HG03460 (cell line): ENCODE measurements at regions not wholly inside any gene's neighbourhood (a gene's known extent, or its start where the extent isn't known, plus 50 kb on each side); places are given as distances from the start of the nearest gene placed in this dataset.
"Not testable (repeated sequence)": the region's sequence is repeated elsewhere in the genome, so short reads cannot be mapped to it uniquely, and the experiment has no call there.

Source experiments
- ATAC-seq: cut with Tn5 transposase; IDR thresholded peaks from one replicate; pipeline ENCODE4 v1.9.1; 2021; ENCODE audit not compliant: unreplicated experiment

DNA sequence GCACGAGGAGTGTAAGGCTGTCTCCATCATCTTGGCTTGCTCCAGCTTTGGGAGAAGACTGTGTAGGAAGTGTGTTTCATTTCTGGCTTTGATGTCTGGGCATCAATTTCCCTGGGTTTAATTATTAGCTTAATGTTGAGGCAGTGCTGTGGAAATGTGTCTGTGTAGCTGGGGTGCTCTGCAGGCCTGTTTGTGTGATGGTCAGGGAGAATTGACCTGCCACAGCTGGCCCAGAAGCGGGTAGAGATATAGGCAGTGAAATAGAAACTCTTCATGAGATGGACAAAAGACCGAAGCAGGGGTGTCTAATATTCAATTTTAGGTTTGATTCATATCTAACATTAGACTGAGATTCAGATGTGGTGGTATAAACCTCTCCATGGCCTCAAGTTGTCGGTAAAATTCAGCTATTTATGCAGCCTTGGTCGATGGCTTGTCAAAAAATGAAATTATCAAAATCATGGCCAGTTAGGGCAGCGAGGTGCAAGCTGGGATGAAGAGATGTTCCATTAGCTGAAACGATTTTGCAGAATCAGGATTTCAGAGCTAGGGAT lies 95.3 kb upstream of the SNX9 start:
- ATAC-seq, result no peak

DNA sequence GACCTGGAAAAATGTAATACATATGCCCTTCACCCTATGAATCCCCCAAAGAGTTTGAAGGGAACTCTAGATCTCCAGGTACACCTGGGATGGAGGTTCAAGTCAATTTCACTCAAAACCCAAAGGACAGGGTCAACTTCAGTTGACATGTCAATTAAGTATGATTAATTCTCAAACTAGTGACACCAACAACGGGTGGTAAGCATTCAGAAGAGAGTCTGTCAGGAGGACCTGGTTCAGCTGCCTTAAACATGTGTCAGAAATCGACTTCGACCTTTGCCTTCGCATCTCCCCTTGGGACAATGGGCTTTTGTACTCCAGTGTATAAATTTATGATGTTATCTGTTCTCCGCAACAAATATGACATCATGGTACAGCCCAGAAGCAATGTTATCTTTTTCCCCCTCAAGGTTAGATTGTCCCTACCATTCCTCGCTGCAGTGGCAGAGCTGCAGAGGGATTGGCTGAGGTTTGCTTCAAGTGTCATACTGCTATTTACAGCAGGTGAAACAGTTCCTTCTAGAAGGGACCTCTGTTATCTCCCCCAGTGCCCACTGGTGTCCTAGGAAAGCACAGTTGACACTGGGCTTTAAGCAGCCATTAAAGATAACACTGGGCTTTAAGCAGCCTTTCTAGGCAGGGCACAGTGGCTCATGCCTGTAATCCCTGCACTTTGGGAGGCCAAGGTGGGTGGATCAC lies 94.7 kb upstream of the SNX9 start:
- no peak for ATAC-seq

DNA sequence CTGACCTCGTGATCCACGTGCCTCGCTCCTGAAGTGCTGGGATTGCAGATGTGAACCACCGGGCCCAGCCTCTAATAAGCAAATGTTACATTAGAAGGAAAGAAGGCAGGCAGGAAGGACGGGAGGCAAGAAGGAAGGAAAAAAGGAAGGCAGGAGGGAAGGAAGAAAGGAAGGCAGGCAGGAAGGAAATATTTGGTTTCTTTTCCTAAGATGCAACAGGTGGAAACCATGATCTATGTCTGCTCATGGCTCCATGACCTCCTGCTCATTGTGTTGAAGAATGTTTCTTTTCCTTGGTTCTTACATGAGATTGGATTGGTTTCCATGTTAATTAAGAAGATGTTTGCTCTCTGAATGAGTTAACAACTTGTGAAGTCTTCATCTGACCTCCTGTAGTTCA lies 91.8 kb upstream of the SNX9 start:
- ATAC-seq, result no peak

DNA sequence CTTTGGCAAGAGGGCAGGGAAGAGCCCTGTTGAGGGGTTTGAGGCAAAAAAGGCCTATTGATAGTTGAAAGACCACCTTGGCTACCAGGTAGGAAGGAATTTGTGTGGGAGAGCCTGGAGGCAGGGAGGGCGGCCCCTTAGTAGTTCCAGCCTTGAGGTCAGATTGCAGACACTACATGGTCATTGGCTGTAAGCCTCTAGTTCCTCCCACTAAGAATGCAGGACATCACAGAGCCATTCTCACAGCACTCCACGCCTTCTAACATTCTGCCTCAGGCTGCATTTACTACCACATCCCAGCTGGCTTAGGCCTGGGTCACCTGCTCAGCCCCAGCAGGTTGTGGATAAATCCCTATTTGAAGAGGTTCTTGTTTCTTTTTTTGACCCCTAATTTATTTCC lies 91.0 kb upstream of the SNX9 start:
- no peak for ATAC-seq

DNA sequence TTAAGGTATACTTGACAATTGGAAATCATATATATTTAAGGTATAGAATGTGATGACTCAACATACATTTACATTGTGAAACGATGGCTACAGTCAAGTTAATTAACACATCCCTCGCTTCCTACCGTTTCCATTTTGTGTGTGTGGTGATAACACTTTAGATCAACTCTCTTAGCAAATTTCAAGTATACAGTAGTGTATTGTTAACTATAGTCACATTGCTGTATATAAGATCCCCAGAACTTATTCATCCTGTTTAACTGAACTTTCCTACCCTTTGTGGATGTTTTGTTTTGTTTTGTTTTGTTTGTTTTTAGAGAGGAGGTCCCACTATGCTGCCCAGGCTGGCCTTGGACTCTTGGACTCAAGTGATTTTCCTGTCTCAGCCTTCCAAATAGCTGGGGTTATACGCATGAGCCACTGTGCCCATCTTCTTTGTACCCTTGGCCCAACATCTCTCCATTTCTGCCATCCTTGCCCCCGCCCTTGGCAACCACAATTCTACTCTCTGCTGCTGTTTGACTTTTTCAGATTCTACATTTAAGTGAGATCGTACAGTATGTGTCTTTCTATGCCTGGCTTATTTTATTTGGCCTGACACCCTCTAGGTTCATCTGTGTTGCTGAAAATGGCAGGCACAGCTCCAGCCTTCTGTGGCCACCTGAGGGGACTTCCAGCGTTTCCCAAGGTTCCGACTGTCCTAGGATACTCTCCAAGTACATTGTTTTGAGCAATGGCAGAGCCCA lies 90.5 kb upstream of the SNX9 start:
- ATAC-seq, result no peak

DNA sequence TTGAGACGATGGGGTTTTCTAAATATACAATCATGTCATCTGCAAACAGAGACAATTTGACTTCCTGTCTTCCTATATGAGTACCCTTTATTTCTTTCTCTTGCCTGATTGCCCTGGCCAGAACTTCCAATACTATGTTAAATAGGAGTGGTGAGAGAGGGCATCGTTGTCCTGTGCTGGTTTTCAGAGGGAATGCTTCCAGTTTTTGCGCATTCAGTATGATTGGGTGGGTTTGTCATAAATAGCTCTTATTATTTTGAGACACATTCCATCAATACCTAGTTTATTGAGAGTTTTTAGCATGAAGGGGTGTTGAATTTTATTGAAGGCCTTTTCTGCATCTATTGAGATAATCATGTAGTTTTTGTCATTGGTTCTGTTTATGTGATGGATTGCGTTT lies 86.5 kb upstream of the SNX9 start:
- not testable (repeated sequence) for ATAC-seq

DNA sequence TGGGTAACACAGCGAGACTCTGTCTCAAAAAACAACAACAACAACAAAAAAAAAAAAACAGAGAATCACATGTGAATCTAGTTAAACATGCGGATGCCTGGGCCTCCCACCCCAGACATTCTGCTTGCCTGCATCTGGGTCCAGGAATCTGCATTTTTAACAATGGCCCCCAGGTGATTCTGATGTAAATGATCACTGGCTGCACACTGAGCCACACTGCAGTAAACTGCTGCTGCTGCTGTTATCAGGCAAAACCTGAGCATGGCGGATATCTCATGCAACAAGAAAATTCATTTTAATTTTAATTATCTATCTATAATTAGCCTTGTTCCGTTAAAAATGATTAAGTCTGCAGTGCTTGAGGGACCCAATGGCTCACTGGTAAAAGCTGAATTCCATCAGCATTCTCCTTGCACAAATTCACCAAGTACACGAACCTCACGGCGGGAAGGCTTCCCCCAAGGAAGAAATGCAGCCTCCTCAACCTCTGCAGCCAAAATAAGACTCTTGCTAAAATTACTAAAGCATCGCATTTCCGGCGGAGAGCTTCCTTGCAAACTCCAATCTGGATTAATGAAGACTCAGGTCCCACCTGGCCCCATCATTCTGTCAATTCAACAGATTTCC lies 81.6 kb upstream of the SNX9 start:
- ATAC-seq, result no peak

DNA sequence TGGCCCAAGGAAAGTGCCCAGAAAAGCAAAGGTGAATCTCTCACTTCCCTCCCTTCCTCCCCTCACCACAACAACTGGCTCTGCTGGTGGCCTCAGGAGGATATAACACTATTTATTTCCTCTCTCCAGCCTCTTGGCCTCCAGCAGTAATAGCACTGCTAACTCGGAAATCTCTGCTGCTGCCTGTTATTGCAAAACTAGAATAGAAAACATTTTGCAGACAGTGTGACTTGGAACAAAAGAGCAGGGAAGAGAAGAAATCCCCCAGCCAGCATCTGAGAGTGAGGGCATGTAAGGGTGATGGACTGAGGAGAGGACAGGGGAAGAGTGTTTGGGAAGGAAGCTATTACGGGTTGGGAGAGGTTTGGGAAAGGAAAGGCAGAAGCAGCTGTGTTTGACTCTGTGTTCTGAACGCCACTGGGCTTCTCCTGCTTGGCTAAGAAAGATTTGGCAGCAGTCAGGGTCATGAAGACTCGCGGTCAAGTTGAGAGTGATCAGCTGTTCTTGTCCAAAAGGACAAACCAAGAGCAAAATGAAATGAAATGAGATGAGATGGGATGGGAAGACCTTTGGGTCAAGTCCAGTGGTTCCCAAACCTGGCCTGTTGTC lies 81.0 kb upstream of the SNX9 start:
- no peak for ATAC-seq

DNA sequence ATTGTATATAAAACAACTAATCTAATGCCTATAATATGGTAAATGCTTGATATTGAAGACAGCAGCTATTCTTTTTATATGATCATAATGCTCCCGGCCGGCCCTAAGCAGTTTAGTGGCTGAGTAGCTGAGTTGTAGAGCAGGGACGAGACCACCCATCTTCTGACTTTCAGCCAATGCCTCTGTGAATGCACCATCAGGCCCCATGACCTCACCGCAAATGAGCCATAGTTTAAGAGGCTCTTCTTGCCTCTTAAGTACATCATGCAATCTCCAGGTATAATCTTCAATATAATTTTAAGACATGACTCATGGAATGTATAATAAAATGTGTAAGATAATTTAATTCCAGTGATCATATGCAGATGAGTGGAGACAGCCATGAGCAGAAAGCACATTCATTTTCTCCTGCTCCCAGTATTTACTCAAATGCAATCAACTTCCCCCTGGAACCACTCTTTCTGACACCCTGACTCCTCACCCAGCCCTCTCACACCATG lies 78.9 kb upstream of the SNX9 start:
- no peak for ATAC-seq

DNA sequence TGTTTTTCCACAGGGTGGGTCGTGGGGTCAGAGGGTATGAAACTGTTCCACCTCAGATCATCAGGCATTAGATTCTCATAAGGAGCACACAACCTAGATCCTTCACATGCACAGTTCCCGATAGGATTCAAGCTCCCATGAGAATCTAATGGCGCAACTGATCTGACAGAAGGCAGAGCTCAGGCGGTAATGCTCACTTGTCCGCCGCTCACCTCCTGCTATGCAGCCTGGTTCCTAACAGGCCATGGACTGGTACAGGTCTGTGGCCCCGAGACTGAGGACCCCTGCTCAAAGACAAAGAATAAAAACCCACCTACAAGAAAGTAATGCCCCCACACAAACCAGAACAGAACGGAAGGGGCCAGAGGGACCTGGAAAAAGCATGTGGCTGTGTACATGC lies 76.1 kb upstream of the SNX9 start:
- no peak for ATAC-seq

DNA sequence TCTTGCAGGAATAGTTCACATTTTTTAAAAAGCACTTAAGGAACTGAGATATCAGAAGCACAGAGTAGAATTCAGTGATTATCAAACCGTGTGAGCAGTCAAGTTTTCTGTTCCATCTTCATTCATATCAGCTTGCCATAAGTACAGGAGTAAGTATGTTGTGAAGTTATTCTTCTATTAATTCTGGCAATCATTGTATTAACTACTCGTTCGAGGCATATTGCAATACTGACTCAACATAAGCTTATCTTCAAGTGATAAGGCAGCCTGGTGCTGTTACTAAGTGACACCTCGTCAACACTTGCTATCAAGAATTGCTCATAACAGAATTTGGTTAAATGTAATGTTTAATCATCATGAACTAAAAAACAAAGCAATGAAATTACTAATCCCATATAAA lies 75.7 kb upstream of the SNX9 start:
- ATAC-seq, result no peak

DNA sequence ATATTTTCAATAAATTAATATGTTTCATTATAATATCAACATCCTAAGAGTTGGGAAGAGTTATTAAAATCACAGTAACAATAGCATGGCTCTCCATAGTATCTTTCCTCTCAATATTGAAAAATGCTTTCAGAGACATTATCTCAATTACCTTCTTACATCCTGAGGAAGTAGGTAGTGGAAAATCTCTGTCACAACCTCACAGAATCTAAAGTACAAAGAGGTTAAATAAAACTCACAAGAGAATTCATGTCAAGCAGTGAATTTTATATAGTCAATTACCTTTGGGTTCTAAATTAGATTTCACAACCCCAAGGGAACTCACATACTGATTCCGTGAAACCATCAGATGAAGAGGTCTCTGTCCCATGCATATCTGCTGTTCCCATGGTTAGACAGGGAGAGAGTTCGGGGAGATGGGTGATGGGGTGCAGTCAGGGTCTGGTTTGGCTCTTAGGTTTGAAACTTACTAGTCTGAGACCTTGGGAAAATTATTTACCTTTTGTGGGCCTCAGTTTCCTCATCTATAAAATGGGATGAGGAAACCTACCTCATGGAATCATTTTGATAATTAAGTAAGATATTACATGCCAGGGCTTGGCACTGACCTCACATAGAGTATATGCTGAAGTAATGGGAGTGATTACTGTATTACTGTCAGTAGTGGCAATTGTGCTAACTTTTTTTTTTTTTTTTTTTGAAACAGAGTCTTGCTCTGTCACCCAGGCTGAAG lies 74.0 kb upstream of the SNX9 start:
- no peak for ATAC-seq

DNA sequence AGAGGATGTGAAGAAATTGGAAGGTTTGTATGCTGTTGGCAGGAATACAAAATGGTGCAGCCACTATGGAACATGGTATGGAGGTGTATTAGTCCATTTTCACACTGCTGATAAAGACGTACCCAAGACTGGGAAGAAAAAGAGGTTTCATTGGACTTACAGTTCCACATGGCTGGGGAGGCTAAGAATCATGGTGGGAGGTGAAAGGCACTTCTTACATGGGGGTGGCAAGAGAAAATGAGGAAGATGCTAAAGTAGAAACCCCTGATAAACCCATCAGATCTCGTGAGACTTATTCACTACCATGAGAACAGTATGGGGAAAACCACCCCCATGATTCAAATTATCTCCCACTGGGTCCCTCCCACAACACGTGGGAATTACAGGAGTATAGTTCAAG lies 72.1 kb upstream of the SNX9 start:
- not testable (repeated sequence) for ATAC-seq

DNA sequence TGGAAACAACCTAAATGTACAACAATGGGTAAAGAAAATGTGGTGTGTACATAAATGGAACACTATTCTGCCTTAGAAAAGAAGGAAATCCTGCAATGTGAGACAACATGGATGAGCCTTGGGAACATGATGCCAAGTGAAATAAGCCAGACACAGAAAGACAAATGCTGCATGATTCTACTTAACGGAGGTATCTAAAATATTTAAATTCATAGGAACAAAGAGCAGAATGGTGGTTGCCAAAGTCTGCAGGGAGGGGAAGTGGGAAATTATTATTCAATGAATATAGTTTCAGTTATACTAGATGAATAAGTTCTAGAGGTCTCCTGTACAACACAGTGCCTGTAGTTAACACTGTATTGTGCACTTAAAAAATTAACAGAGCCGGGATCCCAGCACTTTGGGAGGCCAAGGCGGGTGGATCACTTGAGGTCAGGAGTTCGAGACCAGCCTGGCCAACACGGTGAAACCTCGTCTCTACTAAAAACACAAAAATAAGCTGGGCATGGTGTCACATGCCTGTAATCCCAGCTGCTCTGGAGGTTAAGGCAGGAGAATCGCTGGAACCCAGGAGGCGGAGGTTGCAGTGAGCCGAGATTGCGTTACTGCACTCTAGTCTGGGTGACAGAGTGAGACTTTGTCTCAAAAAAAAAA lies 71.4 kb upstream of the SNX9 start:
- no peak for ATAC-seq

DNA sequence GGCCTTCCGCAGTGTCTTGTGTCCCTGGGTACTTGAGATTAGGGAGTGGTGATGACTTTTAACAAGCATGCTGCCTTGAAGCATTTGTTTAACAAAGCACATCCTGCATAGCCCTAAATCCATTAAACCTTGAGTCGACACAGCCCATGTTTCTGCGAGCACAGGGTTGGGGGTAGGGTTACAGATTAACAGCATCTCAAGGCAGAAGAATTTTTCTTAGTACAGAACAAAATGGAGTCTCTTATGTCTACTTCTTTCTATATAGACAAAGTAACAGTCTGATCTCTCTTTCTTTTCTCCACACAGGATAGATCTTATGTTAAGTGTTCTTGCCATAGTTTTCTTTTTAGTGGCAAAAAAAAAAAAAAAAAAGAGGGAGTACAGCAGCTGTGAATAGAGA lies 70.2 kb upstream of the SNX9 start:
- not testable (repeated sequence) for ATAC-seq

DNA sequence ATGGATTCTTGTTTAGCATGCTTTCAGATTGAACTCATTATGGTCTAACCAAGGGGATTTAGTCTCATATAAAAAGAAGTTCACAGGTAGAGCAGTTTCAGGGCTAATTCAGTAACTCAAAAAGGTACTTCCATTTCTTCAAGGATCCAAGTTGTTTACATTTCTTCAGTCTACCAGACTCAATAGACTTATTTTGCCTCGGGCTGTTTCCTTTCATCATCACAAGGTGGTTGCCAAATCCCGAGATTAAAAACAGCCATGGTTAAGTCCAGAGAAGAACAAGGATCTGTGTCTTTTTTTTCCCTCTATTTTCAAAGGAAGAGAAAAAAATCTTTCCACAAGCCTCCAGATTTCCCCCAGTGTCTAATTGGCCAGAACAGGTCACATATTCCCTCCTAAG lies 69.8 kb upstream of the SNX9 start:
- no peak for ATAC-seq

DNA sequence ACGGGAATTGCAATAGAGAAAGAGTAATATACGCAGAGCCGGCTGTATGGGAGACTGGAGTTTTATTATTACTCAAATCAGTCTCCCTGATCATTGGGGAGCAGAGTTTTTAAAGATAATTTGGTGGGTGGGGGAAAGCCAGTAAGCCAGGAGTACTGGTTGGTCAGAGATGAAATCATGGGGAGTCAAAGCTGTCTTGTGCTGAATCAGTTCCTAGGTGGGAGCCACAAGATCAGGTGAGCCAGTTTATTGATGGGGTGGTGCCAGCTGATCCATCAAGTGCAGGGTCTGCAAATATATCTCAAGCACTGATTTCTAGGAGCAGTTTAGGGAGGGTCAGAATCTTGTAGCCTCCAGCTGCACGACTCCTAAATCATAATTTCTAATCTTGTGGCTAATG lies 69.2 kb upstream of the SNX9 start:
- not testable (repeated sequence) for ATAC-seq

DNA sequence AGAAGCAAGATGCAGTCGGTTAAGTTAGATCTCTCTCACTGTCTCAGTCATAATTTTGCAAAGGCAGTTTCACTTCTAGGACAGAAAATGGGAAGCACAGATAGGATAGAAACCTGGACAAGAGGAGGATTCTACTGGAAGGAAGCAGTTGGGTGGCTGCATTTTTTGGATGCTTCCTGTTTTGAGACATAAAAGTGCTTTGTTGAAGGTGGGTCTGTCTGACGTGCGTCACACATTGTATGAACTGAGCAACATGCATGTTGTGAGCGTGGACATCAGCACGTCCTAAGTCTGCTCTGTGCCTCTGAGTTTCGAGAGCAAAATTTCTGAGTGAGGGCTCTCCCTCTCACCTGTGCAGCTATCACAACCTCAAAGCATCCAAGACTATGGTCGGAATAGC lies 68.7 kb upstream of the SNX9 start:
- ATAC-seq, result no peak

DNA sequence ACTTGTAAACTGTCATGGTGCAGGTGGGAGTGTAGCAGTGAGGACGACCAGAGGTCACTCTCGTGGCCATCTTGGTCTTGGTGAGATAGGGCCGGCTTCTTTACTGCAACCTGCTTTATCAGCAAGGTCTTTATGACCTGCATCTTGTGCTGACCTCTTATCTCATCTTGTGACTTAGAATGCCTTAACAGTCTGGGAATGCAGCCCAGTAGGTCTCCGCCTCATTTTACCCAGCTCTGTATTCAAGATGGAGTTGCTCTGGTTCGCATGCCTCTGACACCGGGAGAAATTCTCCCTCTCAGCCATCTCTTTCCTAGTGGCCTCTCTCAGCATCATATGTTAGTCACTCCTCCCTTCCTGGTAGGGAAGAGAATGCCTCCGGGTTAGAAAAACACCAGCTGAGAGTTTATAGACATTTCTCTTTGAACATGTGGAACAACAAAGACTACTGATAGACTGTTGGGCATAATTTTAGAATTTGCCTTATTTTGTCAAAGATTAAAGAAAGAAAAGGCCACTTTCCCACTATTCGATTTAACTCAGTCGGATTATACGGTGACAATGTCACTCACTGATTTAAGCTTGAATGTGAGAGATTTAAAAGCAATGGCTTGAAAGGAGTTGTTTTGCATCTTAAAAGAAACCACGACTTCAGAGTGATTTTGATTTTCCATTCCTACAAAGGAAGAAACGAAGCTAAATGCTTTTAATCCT lies 67.9 kb upstream of the SNX9 start:
- no peak for ATAC-seq
